DOHH2 (cell line): ENCODE measurements at regions not wholly inside any gene's neighbourhood (a gene's known extent, or its start where the extent isn't known, plus 50 kb on each side); places are given as distances from the start of the nearest gene placed in this dataset.

Source experiments
- EZH2phosphoT487 ChIP-seq: fragments of 200-600 bp; sonication (generic); IDR thresholded peaks from 2 replicates; pipeline ENCODE4 v1.6.1; 2017; ENCODE audit warnings: borderline replicate concordance, mild to moderate bottlenecking, antibody characterized with exemption, low read length, moderate library complexity, mixed read lengths
- TF ChIP-seq, protein P1 (sequence below): fragments of 200-600 bp; sonication (generic); IDR thresholded peaks from one replicate; pipeline ENCODE4 v1.5.1; 2014; ENCODE audit warnings: antibody characterized with exemption, mild to moderate bottlenecking, low read depth, low read length; ENCODE audit not compliant: poor library complexity, severe bottlenecking

DNA sequence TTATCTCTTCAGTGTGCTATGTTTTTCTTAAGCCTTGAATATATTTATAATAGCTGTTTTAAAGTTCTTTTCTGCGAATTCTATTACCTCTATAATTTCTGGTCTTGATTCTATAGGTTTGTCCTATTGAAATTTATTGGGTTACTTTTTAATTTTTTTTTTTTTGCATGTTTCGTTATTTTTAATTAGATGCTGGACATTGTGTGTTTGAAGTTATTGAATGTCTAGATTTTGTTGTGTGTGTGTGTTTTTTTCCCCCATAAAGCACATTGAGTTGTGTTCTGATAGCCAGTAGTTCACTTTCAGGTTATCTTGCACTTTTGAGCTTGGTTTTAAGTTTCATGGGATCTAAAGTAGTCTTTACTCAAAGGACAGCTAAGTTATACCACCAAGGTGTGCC is 394.9 kb downstream of the RPS24 start:
- TF ChIP-seq, protein P1, sequence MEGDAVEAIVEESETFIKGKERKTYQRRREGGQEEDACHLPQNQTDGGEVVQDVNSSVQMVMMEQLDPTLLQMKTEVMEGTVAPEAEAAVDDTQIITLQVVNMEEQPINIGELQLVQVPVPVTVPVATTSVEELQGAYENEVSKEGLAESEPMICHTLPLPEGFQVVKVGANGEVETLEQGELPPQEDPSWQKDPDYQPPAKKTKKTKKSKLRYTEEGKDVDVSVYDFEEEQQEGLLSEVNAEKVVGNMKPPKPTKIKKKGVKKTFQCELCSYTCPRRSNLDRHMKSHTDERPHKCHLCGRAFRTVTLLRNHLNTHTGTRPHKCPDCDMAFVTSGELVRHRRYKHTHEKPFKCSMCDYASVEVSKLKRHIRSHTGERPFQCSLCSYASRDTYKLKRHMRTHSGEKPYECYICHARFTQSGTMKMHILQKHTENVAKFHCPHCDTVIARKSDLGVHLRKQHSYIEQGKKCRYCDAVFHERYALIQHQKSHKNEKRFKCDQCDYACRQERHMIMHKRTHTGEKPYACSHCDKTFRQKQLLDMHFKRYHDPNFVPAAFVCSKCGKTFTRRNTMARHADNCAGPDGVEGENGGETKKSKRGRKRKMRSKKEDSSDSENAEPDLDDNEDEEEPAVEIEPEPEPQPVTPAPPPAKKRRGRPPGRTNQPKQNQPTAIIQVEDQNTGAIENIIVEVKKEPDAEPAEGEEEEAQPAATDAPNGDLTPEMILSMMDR: no peak
- TF ChIP-seq EZH2phosphoT487: no peak
